CD4-positive, alpha-beta T cell treated with Interleukin-4 for 4 hours (primary cell): ENCODE measurements at regions not wholly inside any gene's neighbourhood (a gene's known extent, or its start where the extent isn't known, plus 50 kb on each side); places are given as distances from the start of the nearest gene placed in this dataset.

Source experiments
- DNase-seq: peaks from one replicate; pipeline ENCODE4 v3.0.0-alpha.2; 2020

GRCh38 chr6:108752733-108753590, 95.3 kb upstream of the ARMC2 start:
- no peak for DNase-seq

DNA sequence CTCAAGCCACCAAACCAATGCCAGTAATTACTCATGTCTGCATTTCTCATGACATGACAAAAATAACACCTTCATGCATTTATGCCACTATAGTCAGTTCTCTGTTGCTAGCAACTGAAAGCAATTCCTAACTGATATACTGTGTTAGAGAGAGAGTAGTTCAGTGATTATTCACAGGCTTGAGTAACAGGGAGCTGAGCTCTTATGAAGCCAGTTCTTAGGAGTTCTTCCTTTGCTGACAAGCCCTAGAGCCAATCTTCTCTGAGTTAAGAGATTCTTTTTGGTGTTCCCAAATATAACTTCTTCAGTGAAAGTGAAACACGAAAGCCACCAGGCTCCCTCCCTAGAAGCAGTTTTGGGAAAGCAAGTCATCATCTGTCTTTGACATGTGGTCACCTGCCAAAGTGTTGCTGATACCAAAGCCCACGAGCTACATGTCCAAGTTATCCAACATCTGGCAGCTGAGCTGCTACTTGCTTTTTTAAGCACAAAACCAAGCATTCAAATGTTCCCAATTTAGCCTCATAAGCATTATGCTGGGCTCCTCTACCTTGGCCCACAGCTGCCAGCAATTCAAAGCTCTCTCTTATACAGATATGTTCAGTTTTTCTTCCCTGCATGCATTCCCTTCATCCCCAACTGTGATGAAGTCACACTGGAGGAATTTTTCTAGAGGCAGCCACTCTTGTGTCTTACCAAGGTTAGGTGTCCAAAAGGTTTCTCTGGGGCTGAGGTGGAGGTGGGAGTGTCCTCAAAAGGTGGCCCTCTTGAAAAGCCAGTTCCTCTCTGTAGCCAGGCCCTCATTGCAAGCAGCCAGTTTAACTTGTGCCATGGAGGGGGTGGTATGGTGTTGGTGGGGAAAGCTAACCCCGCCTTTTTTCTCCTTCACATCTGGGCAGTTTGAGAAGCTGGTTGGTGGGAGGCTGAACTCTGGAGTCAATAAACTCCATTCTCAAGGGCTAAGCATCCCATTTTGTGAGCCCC, 92.7 kb upstream of the ARMC2 start:
- no peak for DNase-seq

- DNase-seq, result no peak
Observed at GRCh38 chr6:108757357-108757756, 90.9 kb upstream of the ARMC2 start.

DNA sequence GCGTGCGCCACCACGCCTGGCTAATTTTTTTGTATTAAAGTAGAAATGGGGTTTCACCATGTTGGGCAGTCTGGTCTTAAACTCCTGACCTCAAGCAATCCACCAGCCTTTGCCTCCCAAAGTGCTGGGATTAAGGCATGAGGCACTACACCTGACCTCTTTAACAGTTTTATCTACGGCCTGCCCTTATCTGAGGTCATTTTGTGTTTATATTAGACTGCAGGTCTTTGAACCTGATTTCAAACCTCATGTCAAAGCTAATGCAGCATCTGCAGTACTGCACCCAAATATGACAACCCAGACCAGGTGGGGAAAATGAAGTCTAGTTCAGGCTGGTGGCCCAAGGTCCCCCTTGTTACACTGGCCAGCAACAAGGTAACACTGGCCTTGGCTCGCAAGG, 89.3 kb upstream of the ARMC2 start:
- no peak for DNase-seq

GRCh38 chr6:108760126-108761050, 87.8 kb upstream of the ARMC2 start:
- no peak for DNase-seq

DNA sequence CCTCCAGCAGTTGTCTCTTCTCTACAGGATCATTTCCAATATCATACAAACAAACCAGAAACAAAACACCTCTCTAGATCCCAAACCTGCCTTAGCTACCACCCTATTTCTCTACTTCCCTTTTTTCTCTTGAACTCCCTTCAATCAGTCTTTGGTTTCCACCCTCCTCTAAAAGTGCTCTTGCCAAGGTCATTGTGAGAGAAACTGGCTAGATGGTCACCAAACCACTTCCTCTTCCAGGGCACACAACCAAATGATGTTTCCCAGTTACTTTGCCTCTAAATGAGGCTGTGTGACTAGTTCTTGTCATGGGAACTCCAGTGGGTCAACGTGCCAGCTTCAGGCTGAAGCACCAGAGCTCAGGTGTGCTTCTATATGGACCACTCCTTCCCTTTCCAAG, 85.8 kb upstream of the ARMC2 start:
- no peak for DNase-seq

GRCh38 chr6:108763931-108764579, 84.2 kb upstream of the ARMC2 start:
- DNase-seq, result no peak

- DNase-seq, result no peak
Observed at GRCh38 chr6:108764580-108764950, 83.7 kb upstream of the ARMC2 start.

- DNase-seq, result no peak
Observed at GRCh38 chr6:108765495-108765894, 82.7 kb upstream of the ARMC2 start.

GRCh38 chr6:108766419-108766818, 81.8 kb upstream of the ARMC2 start:
- no peak for DNase-seq

- no peak for DNase-seq
Observed at GRCh38 chr6:108766886-108767285, 81.3 kb upstream of the ARMC2 start.

- no peak for DNase-seq
Observed at GRCh38 chr6:108767418-108768165, 80.6 kb upstream of the ARMC2 start.

DNA sequence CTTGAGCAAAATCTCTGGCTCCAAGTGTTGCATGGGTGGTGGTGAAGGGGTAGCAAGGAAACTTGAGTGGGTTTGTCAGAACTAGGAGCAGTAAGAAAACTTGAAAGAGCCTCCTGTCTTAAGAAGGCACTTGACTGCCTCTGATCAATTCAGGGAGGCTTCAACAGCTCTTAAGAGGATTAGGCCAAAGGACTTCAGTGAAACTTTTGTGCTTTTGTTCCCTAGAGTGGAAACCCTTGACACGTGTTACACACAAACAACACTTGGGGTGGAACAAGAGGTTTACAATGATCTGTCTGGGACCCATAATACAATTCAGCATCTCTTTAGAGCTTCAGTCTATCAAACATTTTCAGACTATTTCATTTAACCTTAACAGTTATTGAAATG, 80.1 kb upstream of the ARMC2 start:
- DNase-seq, result no peak

DNA sequence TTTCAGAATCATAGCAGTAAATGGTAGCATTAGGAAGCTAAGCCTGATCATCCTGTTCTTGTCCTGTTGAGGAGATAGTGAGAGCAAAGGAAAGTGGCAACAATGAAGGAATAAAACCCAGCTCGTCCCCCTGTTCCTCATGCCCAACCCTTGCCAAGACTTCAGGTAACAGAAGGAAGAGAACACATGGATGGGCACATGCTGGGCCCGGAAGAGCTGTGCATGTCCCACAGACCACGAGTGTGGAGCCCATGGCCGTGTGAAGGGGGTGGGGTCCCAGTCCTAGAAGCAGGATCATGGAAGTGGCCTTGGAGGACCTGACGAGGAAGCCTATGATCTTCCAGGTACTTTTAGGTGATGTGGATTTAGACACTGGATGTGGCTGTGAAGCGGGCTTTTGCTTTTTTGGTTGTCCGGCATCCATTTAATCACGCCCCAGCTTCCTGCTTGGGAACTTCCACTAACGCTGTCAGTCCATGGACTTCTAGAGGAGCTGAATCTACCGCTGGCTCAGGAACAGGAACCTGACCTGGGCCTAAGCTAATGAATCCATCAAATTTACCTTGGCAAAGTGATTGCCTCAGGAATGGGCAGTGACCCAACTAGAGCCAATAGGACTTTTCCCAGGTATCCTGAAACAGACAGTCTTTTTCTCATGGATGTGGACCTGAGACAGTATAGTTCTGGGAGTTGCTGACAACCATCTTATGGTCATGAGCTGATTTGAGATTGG, 79.3 kb upstream of the ARMC2 start:
- DNase-seq, result no peak

DNA sequence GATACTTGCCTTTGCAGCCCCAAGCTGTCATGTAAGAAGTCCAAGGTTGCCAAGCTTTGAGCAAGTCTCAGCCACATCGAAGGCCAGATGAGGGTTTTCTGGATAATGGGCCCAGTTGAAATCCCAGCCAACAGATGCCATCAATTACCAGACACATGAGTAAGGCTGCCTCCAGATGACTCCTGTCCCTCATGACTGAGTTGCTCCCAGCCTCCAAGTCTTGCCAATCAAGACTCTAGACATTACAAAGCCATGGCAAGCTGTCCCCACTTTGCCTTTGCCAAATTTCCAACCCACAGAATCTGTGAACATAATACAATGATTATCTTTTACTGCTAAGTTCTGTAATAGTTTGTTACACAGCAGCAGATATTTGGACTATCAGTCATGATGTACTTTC, 76.8 kb upstream of the ARMC2 start:
- DNase-seq, result no peak

DNA sequence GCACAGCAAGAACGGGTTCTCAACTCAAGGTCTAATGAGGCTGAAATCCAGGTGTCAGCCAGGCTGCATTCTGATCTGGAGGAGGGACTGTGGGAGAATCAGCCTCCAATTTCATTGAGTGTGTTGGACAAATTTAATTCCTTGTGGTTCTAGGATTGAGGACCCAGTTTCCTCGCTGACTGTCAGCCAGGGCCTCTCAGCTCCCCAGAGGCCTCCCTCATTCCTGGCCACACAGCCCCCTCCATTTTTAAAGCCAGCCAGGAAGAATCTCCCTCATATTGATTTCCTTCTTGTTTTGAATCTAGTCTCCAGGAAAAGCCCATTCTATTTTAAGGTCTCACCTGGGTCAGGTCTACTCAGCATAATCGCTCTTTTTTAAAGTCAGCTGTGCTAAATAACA, 73.7 kb upstream of the ARMC2 start:
- DNase-seq, result no peak

GRCh38 chr6:108777536-108777935, 70.7 kb upstream of the ARMC2 start:
- DNase-seq, result no peak

DNA sequence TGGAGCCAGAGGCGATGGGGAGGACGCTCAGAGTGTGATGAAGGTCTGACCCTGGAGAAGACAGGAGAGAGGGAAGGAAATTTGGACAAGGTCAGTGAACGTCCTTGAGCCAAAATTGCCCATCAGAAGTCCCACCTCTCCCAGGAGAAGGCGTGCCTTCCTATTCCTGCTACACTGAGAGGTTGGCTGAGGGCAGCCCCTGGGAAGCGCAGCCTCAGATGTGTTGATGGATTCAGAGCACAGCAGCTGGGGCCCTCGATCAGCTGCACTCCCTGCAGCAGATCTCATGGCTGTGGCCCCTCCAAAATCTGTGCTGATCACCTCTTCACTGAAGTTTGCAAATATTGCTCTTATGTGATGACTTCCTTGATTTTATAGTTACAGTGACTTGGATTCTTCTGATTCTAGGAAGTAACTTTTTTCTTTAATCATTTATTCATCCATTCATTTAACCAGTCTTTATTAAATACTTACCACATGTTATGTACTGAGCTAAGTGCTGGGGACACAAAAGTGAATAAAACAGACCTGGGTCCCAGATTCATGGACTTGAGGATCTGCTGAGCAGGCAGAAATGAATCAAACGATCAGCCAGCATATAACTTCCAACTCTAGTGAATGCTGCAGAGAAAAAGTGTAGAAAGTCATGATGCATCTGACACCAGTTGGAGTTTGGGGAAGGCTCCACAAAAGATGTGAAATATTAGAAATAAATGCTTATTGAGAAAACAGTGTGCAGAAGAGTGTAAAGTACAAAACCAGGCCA, 69.6 kb upstream of the ARMC2 start:
- DNase-seq, result no peak

- no peak for DNase-seq
Observed at GRCh38 chr6:108779536-108780275, 68.5 kb upstream of the ARMC2 start.
